Mammary epithelial cell (primary cell): ENCODE measurements at regions not wholly inside any gene's neighbourhood (a gene's known extent, or its start where the extent isn't known, plus 50 kb on each side); places are given as distances from the start of the nearest gene placed in this dataset.
"Not testable (repeated sequence)": the region's sequence is repeated elsewhere in the genome, so short reads cannot be mapped to it uniquely, and the experiment has no call there.

ENCODE experiments used
- CTCF ChIP-seq, 2 donors: IDR thresholded peaks in 1 of 2; conservative IDR thresholded peaks in 1 of 2; 2 replicates each; pipeline ENCODE4 v1.5.1; 2011 to 2012; ENCODE audit warnings: inconsistent platforms in 2 of 2, low read length in 2 of 2, mild to moderate bottlenecking in 2 of 2, control low read depth in 1 of 2, low read depth in 1 of 2; ENCODE audit not compliant: insufficient read depth in 1 of 2; ENCODE audit errors: extremely low read depth in 1 of 2
- EZH2 ChIP-seq: IDR thresholded peaks from 2 replicates; pipeline ENCODE4 v1.6.1; 2012; ENCODE audit warnings: low read length, inconsistent platforms, borderline replicate concordance

- not testable (repeated sequence) for TF ChIP-seq CTCF (conservative IDR thresholded peaks at IDR 0.05 in 1 of 2, IDR thresholded peaks at IDR 0.05 in 1 of 2; ENCODE audit: extremely low read depth in 1 of 2, insufficient read depth in 1 of 2, low read depth in 1 of 2, low read length in 2 of 2); EZH2
Measured at GRCh38 chr17:21776921-21777320, 84.6 kb downstream of the KCNJ18 start.
